GM18909 (cell line): ENCODE measurements at regions not wholly inside any gene's neighbourhood (a gene's known extent, or its start where the extent isn't known, plus 50 kb on each side); places are given as distances from the start of the nearest gene placed in this dataset.
"Not testable (repeated sequence)": the region's sequence is repeated elsewhere in the genome, so short reads cannot be mapped to it uniquely, and the experiment has no call there.

Experiments
- ATAC-seq: cut with Tn5 transposase; IDR thresholded peaks from one replicate; pipeline ENCODE4 v1.9.1; 2021; ENCODE audit warnings: mild to moderate bottlenecking; ENCODE audit not compliant: unreplicated experiment, poor library complexity

- ATAC-seq = not testable (repeated sequence)
These were observed 122.7 kb upstream of the RNF32 start for GRCh38 chr7:156517858-156518257.

GRCh38 chr7:156516791-156517378 lies 123.7 kb upstream of the RNF32 start:
- no peak for ATAC-seq

- no peak for ATAC-seq
These were observed 124.4 kb upstream of the RNF32 start for GRCh38 chr7:156515911-156516790.

- no peak for ATAC-seq
These were observed 125.7 kb upstream of the RNF32 start for GRCh38 chr7:156514851-156515250.

- no peak for ATAC-seq
These were observed 129.1 kb upstream of the RNF32 start for GRCh38 chr7:156511426-156511825.

- no peak for ATAC-seq
These were observed 129.6 kb upstream of the RNF32 start for GRCh38 chr7:156510966-156511365.

GRCh38 chr7:156509216-156509615 lies 131.4 kb upstream of the RNF32 start:
- no peak for ATAC-seq

- ATAC-seq = no peak
These were observed 134.7 kb upstream of the RNF32 start for GRCh38 chr7:156505876-156506275.

- no peak for ATAC-seq
These were observed 135.7 kb upstream of the RNF32 start for GRCh38 chr7:156504687-156505545.

- ATAC-seq = no peak
These were observed 136.6 kb upstream of the RNF32 start for GRCh38 chr7:156504006-156504405.

- ATAC-seq = no peak
These were observed 137.4 kb upstream of the RNF32 start for GRCh38 chr7:156503196-156503595.

GRCh38 chr7:156501815-156502214 lies 138.8 kb upstream of the RNF32 start:
- not testable (repeated sequence) for ATAC-seq

DNA sequence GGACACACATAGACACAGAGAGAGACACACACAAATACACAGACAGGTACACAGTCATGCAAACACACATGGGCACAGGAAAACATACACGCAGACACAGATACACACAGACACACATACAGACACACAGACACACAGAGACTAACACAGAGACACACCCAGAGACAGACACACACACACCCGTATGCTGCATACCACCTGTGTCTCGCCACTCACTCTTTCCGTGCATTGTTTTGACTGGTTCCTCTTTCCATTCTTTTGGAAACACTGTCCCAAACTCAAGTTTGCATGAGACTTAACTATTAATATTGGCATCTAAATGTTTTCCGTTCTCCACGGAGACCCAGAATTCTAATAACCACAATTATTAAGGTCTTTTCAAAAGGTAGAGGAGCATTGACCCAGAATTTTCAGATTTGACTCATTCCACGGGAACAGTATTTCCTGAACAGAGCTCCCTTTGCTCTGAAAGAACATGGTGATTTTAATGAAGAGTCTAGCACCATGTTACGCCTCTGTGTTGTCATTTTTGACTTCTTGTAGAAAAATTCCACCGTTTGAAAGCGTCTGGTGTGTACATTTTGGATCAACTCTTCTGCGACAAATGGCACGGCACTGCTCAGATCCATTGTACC lies 141.2 kb upstream of the RNF32 start:
- no peak for ATAC-seq

GRCh38 chr7:156497776-156498509 lies 142.6 kb upstream of the RNF32 start:
- ATAC-seq = no peak

DNA sequence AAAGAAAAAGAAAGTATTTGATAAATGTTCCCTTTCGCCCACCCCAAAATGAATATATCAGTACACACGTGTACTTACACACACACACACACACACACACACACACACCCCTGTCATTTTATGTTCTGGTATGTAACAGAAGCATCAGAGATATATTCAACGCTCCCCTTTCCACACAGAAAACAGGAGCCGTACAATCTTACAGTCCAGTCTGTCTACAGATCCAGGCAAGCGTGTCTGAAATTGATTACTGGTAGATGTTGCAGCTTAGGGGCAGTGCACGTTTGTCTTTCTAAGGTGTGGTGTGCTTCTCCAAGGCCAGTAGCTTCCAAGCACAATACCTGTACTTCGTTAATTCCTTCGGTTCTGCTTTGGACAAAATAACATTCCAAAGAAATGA lies 143.7 kb upstream of the RNF32 start:
- ATAC-seq = no peak

DNA sequence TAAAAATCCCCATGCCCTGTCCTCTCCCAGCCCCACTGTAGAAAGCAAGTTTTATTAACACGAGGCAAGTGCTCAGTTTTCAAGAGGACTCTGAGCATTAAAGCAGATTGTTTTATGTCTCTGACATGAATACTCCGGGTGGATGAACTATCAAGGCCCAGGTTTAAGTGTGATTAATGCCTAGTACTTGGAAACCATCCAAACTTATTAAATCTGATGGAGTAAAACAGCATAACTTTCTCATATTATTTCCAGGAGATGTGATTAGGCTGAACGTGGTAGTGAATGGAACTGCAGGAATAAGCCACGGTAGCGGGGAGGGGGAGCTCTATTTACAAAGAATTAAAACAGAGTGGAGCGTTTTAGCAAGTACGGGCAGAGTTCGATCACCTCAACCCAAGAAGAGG lies 144.2 kb upstream of the RNF32 start:
- ATAC-seq = no peak

DNA sequence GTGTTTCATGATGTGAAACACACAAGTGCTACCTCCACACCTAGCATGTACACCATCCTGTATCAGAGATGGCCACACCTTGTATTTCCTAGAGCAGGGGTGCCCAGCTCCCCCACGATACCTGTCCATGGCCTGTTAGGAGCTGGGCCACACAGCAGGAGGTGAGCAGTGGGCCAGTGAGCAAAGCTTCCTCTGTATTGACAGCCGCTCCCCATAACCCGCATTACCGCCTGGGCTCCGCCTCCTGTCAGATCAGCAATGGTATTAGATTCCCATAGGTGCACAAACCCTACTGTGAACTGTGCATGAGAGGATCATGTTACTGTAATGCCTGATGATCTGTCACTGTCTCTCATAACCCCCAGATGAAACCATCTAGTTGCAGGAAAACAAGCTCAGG lies 145.6 kb upstream of the RNF32 start:
- ATAC-seq = no peak

DNA sequence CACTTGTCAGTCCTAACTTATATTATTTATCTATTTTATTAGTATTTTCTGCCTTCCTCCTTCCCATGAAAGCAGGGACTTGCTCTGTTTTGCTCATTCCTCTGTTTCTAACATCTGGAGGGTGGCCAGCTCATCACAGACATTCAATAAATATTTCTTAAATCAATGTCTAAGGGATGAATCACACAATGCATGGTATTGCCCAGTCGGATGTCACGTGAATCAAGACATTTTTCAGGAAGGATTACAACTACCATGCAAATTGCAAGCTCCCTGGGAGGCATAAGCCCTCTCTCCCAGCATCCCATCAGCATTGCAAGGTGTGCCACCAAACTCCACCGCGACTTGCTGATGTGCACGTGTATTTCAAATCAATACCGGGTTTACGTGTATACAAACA lies 146.6 kb upstream of the RNF32 start:
- ATAC-seq = no peak

DNA sequence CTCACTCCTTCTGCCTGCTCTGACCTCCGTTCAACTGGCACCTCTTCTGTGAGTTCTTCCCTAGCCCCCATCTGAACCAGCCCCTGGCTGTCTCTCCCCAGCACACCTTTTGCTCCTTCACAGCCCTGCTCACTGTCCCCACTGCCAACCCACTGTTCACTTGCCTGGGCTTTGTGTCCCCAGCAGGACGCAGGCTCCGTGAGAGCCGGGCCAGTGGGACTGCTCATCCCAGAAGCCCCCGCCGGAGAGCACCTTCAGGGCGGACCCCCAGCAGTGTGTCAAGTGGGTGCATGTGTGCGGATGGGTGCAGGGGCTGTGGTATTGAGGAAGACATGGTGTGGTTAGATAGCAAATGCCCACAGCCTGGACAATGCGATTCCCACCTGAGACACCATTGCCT lies 148.4 kb upstream of the RNF32 start:
- no peak for ATAC-seq

- no peak for ATAC-seq
These were observed 149.1 kb upstream of the RNF32 start for GRCh38 chr7:156491435-156491834.
